Transverse colon (tissue), 4 donors: ENCODE measurements at regions not wholly inside any gene's neighbourhood (a gene's known extent, or its start where the extent isn't known, plus 50 kb on each side); places are given as distances from the start of the nearest gene placed in this dataset.

Experiments used
- DNase-seq: peaks from one replicate; pipeline ENCODE4 v3.0.0-alpha.2; 2019
- H3K27ac ChIP-seq, 4 donors: fragments of 200-600 bp; sonication (generic); 2 replicates each; pipeline ENCODE4 v1.5.1; 2016 to 2018; ENCODE audit warnings: inconsistent platforms in 4 of 4
- H3K27me3 ChIP-seq: fragments of 200-600 bp; sonication (generic); 2 replicates; pipeline ENCODE4 v1.5.1; 2017; ENCODE audit warnings: inconsistent platforms
- H3K36me3 ChIP-seq, 4 donors: fragments of 200-600 bp; sonication (generic); 2 replicates each; pipeline ENCODE4 v1.5.1; 2017 to 2019; ENCODE audit warnings: inconsistent platforms in 4 of 4
- H3K4me1 ChIP-seq, 4 donors: fragments of 200-600 bp; sonication (generic); 2 replicates each; pipeline ENCODE4 v1.5.1; 2017 to 2020; ENCODE audit warnings: inconsistent platforms in 4 of 4
- H3K4me3 ChIP-seq, 4 donors: fragments of 200-600 bp; sonication (generic); 1 replicate in 1 of 4; 2 replicates in 3 of 4; pipeline versions ENCODE4 v1.5.1 to v1.6.1; 2017 to 2019; ENCODE audit warnings: inconsistent platforms in 4 of 4
- H3K9me3 ChIP-seq, 2 donors: fragments of 200-600 bp; sonication (generic); 2 replicates each; pipeline ENCODE4 v1.5.1; 2017 to 2019; ENCODE audit warnings: inconsistent platforms in 2 of 2
- EP300 ChIP-seq: sonication (generic); formaldehyde crosslinking; IDR thresholded peaks from one replicate; pipeline ENCODE4 v1.6.1; 2017; ENCODE audit warnings: antibody characterized with exemption, low read depth
- POLR2A ChIP-seq: fragments of 450-650 bp; IDR thresholded peaks from one replicate; pipeline ENCODE4 v1.6.1; 2016; ENCODE audit warnings: antibody characterized with exemption, mild to moderate bottlenecking, moderate library complexity
- POLR2AphosphoS5 ChIP-seq, 3 donors: sonication (generic); formaldehyde crosslinking; IDR thresholded peaks; one replicate each; pipeline ENCODE4 v1.6.1; 2016; ENCODE audit warnings: antibody characterized with exemption in 3 of 3
- WGBS, 2 donors: methylation state at CpG; one replicate each; pipeline ENCODE4 v1.1.5; 2018; ENCODE audit warnings: low coverage in 1 of 2; 5-methylcytosine and 5-hydroxymethylcytosine counted together
- in situ Hi-C, 4 donors: fragments of 200-750 bp; cut with MboI; loops; one replicate each; pipeline versions ENCODE4 v1.15.0 to v1.15.1; 2017; ENCODE audit warnings: low sequenced_read_pairs in 3 of 4, low pct_ligation_motif_present in 1 of 4, low pct_unique_long_range_greater_than_20kb in 1 of 4
- intact Hi-C: fragments of 100-400 bp; cut with DNase I; formaldehyde crosslinking; loops from one replicate; pipeline ENCODE4 v1.15.1; 2023; ENCODE audit warnings: low total_unique reads
- TF ChIP-seq, protein P1 (sequence below), 5 experiments: fragments of 200-600 bp in 3 of 5; fragments of 450-650 bp in 2 of 5; sonication (generic) in 3 of 5; IDR thresholded peaks; 1 replicate in 2 of 5; 2 replicates in 3 of 5; pipeline ENCODE4 v1.5.1; 2016 to 2017; ENCODE audit warnings: antibody characterized with exemption in 5 of 5, inconsistent platforms in 3 of 5, mild to moderate bottlenecking in 2 of 5, moderate library complexity in 1 of 5

DNA sequence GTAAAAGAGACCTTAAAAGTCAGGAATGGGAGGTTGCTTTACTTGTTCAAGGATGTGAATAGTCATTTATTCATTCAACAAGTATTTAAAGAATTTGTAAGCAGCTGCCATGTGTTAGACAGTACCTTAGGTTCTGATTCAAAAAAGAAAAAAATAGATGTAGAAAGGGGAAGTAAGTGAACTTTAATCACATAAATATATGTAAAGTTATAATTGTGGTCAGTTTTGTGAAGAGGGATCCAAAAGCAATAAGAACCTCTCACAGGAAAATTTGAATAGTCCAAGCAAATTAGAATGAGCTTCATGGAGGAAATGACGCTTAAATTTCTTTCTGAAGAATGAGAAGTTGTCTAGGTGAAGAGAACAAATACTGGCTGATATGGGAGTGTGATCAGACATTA, 596.1 kb upstream of the CITED2 start:
- TF ChIP-seq EP300 (no peak), POLR2AphosphoS5 (IDR thresholded peaks at IDR 0.05) (no peak), POLR2A (no peak)
- 73 to 86% methylated on average over 1 of the region's 1 CpG for WGBS, 2 donors
- Histone ChIP-seq H3K4me1 (peaks cover 0 to 17% (median 2%) of the 10 kb centered on the region in 4 donors), H3K27me3 (no peaks in the 10 kb centered on the region), H3K9me3 (no peaks in the 10 kb centered on the region), H3K27ac (no peak overlapping the region), H3K4me3 (no peak overlapping the region), H3K36me3 (no peaks in the 10 kb centered on the region)
- in situ Hi-C loops (no loop called here), intact Hi-C loops (no loop called here)
- DNase-seq: no peak

DNA sequence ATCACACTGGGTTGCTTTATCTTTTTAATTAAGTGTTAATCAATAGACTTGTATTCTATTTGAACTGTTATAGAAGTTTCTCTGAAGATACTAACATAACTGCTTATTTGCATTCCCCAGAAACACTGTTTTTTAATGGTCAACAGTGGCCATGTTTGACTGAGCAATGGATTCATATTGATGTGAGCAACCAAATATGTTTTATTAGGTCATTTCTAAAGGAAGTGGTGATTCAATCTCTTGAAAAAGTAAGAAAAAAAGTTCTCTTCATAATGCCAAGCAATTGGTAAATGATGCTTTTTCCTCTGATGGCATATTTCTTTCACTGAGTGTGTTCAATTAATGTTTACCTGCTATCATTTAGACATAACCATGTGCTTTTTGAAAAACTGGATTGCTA, 593.0 kb upstream of the CITED2 start:
- Histone ChIP-seq H3K9me3 (no peaks in the 10 kb centered on the region), H3K4me3 (no peak overlapping the region), H3K4me1 (peaks cover 0 to 11% (median 5%) of the 10 kb centered on the region in 4 donors), H3K27me3 (no peaks in the 10 kb centered on the region), H3K27ac (no peak overlapping the region), H3K36me3 (no peaks in the 10 kb centered on the region)
- intact Hi-C loops (no loop called here), in situ Hi-C loops (no loop called here)
- DNase-seq: no peak
- TF ChIP-seq, protein P1, sequence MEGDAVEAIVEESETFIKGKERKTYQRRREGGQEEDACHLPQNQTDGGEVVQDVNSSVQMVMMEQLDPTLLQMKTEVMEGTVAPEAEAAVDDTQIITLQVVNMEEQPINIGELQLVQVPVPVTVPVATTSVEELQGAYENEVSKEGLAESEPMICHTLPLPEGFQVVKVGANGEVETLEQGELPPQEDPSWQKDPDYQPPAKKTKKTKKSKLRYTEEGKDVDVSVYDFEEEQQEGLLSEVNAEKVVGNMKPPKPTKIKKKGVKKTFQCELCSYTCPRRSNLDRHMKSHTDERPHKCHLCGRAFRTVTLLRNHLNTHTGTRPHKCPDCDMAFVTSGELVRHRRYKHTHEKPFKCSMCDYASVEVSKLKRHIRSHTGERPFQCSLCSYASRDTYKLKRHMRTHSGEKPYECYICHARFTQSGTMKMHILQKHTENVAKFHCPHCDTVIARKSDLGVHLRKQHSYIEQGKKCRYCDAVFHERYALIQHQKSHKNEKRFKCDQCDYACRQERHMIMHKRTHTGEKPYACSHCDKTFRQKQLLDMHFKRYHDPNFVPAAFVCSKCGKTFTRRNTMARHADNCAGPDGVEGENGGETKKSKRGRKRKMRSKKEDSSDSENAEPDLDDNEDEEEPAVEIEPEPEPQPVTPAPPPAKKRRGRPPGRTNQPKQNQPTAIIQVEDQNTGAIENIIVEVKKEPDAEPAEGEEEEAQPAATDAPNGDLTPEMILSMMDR (IDR thresholded peaks at IDR 0.05): no peak
- TF ChIP-seq EP300 (no peak), POLR2A (no peak), POLR2AphosphoS5 (IDR thresholded peaks at IDR 0.05) (no peak)

DNA sequence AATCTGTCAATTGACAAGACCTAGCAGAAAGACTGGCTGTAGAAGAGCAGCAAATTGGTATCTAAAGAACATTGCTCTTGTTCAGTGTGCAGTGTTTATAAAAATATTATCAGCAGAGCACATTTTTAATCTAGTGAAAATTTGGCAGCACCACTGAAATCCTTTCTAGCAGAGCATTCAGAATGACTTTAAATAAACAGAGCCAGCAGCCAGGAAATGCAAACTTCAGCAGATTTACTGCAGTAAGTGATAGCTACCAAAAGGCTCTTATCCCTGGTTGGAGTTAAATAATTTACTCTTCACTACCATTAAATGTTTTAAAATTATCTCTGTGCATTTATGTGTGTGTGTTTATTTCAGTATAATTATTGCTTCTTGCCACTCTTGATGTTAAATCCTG, 590.9 kb upstream of the CITED2 start:
- no peak for DNase-seq
- intact Hi-C loops: no loop called here
- in situ Hi-C loops: no loop called here

DNA sequence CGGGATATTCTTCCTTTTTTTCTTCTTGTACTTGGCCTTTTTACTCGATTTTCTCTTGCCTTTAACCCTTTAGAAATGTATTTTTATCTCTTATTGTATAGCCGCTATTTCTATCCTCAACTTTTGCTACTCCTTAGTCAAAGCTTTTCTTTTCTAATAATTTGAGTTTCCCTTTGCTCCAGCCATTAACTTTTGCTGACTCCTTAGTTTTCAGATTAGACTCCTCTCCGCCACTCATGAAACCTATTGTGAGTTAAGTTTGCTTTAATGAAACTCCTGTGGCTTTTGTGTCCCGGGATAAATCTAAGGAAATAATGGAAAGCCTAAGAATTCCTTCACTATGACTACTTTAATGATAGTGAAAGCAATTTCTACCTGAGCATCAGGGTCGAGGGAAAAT, 590.3 kb upstream of the CITED2 start:
- Histone ChIP-seq H3K9me3 (no peaks in the 10 kb centered on the region), H3K4me1 (peaks cover 0 to 18% (median 5%) of the 10 kb centered on the region in 4 donors), H3K27me3 (no peaks in the 10 kb centered on the region), H3K36me3 (no peaks in the 10 kb centered on the region), H3K27ac (peak overlapping the region in 1 of 4 donors; percentile 40), H3K4me3 (no peak overlapping the region)
- 75 to 84% methylated on average over 5 to 6 of the region's 6 CpGs for WGBS, 2 donors
- in situ Hi-C loops (no loop called here), intact Hi-C loops (no loop called here)
- TF ChIP-seq POLR2AphosphoS5 (IDR thresholded peaks at IDR 0.05) (no peak), EP300 (no peak), POLR2A (no peak)
- TF ChIP-seq, protein P1 (IDR thresholded peaks at IDR 0.05): no peak
- no peak for DNase-seq

More for the DNA sequence above, 590.9 kb upstream of the CITED2 start:
- Histone ChIP-seq H3K27ac (peak overlapping the region in 1 of 4 donors; percentile 40), H3K9me3 (no peaks in the 10 kb centered on the region), H3K4me3 (no peak overlapping the region), H3K4me1 (peaks cover 0 to 18% (median 5%) of the 10 kb centered on the region in 4 donors), H3K36me3 (no peaks in the 10 kb centered on the region), H3K27me3 (no peaks in the 10 kb centered on the region)
- TF ChIP-seq POLR2A: no peak
- no peak for TF ChIP-seq EP300

DNA sequence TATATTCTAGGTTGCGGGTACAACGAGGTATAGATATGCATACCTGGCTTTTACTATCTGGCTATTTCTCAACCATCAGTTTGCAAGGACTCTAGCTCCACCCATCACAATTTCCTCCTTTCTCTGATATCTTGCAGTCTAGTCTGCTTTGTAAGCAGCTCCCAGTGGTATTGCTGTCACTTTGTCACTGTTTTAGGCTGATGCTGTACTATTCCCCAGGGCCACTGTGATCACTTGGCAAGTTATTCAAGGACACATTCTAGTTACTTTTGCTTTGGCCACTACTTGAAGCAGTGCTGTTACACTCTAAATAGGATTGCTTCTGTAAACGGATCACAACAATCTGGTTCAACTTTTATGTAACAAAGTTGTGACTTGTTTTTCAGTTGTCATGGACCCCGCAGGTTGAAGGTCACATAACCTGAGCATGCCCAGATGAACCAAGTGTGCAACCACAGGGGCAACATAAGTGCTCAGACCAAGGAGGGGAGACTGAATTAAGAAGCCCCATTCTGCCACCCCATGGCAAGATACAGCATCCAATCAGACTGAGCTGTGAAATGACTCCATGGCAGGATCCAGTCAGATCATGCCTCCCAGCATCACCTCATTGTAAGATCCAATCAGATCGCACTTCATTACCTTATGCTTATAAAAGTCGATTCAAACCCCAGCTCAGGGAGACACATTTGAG, 588.4 kb upstream of the CITED2 start:
- DNase-seq: no peak
- peaks cover 0 to 18% (median 5%) of the 10 kb centered on the region in 4 donors for H3K4me1 ChIP-seq
- no peak overlapping the region for H3K27ac ChIP-seq
- H3K27me3 ChIP-seq: no peaks in the 10 kb centered on the region
- 81 to 82% methylated on average over 3 to 6 of the region's 6 CpGs for WGBS, 2 donors
- in situ Hi-C loops (no loop called here), intact Hi-C loops (no loop called here)
- TF ChIP-seq EP300: no peak
- no peak for TF ChIP-seq POLR2AphosphoS5 (IDR thresholded peaks at IDR 0.05)
- TF ChIP-seq POLR2A: no peak
- TF ChIP-seq, protein P1 (IDR thresholded peaks at IDR 0.05): no peak
- no peak overlapping the region for H3K4me3 ChIP-seq
- no peaks in the 10 kb centered on the region for H3K9me3 ChIP-seq
- H3K36me3 ChIP-seq: no peaks in the 10 kb centered on the region
